ENCODE measurements at regions not wholly inside any gene's neighbourhood (a gene's known extent, or its start where the extent isn't known, plus 50 kb on each side); places are given as distances from the start of the nearest gene placed in this dataset.

- no peak for DNase-seq (ENCODE audit: low spot score)
These were observed 122.3 kb upstream of the NR4A3 start for GRCh38 chr9:99699396-99699795.

DNA sequence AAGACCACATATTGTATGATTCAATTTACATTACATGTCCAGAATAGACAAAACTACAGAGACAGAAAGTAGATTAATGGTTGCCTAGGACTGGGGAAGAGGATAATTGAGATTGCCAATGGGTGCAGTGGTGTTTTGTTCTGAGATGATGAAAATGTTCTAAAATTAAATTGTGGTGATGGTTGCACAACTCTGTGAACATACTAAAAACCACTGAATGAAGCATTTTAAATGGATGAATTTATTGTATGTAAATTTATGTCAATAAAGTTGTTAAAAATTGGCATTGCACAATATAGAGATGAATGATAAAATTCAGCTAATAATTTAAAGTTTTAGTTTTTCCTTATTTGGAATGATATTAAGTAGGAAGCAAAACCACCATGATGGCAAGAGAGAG is 109.5 kb upstream of the NR4A3 start:
- DNase-seq (ENCODE audit: low spot score): no peak

- no peak for DNase-seq (ENCODE audit: low spot score)
These were observed 107.8 kb upstream of the NR4A3 start for GRCh38 chr9:99713838-99714306.

DNA sequence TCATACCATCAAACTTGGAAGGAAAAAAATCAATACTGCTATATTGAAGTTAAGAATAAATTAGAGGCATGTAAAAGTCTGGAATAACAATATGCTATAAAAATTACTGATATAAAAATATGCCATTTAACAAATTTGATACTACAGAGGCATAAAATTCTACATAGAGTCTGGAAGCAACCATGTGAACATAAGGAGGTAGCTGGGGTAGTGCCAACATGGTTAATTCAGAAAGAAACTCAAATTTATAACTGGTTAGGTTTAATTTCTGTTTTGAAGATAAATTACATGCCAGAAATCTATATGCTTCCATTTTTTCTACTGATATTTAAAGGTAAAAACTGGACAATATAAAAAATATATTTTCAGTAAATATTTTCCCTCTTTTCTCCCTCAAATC is 103.1 kb upstream of the NR4A3 start:
- no peak for DNase-seq (ENCODE audit: low spot score)

DNA sequence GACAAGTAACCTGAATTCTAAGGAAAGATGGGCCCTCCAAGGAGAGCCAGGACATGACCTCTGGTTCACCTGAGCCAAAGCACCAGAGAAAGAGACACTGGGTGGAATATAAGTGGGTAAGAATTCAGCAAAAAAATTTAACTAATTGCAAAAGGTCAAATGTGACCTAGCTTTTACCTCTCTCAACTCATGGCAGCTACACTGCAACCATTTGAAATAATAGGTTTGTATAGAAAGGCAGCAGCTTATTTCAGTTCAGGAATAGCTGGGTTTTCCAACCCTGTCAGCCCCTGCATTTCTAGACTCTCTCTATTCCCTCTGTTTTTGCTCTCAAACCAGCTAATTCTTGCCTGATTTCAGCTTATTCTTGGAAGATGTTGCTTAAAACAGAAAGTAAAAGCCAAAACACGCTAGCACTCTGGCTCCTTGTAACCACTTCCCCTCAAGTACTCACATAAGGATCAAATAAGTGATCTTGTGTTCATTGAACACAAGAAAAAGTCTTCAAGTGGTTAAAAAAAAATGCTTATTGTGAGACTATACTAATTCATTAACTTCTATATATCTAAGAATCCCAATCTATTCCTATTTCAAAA is 101.1 kb upstream of the NR4A3 start:
- DNase-seq (ENCODE audit: low spot score): peak; percentile 41

GRCh38 chr9:99721898-99722297 is 99.8 kb upstream of the NR4A3 start:
- DNase-seq (ENCODE audit: low spot score): no peak

- no peak for DNase-seq (ENCODE audit: low spot score)
These were observed 98.8 kb upstream of the NR4A3 start for GRCh38 chr9:99722877-99723276.

DNA sequence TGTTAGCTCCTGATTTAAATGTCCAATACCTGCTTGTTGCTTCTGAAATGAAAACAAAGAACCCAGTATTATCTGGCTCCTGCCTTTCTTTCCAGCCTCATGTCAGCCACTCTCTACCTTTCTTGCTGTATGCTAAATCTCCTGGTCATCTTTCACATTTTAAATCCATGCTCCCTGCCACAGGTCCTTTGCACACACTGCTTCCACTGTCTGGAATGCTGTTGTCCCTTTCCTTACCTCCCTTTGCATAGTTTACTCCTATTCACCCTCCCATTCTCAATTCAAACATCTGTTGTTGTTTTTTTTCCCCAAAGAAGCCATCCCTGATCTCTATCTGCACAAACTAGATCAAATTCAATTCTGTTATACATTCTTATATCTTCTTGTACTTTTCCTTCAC is 97.0 kb upstream of the NR4A3 start:
- DNase-seq (ENCODE audit: low spot score): no peak

DNA sequence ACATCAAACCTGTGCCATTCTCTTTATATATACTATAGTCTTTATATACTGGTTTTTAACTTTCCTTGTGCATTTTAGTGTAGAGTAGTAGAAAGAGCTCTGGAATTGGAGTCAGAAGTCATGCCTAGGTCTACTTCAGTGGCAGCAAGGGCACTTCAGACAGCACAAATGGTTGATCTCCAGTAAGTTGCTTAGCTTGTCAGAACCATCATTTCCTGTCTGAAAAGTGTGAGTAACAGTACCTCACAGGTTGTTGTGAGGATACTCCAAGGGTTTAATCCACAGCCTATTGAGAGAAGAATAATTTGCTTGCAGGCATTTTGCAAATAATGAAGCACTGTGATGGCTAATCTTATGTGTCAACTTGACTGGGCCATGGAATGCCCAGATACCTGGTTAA is 95.8 kb upstream of the NR4A3 start:
- no peak for DNase-seq (ENCODE audit: low spot score)

DNA sequence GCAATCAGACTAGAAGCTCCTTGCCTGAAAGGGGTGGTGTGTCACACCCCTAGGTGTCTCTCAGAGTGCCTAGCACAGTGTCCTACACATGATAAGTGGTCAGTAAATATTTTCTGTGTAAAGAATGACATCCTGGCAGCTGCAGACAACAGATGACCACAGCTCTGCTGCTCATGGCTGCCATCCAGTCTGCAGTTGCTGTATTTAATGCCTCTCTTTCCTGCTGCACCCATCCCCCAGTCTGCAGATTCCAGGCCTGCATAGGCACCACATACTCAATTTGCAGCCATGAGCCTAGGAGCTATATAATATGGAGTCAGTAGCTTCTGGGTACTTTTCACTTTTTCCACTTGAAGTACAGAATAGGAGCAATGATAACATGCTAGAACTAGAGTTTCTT is 94.9 kb upstream of the NR4A3 start:
- no peak for DNase-seq (ENCODE audit: low spot score)

DNA sequence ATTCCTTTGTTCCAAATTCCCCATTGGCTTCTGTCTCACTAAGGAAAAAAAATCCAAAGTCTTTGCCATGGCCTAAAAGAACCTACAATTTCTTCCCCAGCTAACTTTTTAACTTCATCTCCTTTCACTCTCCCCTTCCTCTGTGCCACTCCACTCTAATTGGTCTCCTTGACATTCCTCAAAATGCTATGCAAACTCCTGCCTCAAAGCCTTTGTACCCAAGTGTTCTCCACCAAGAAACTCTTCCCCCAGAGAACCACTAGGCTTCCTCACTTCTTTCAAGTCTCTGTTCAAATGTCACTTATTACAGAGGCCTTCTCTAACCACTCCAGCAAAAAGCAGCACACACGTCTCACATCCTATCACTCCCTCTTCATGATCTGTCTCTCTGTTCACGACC is 91.6 kb upstream of the NR4A3 start:
- no peak for DNase-seq (ENCODE audit: low spot score)

DNA sequence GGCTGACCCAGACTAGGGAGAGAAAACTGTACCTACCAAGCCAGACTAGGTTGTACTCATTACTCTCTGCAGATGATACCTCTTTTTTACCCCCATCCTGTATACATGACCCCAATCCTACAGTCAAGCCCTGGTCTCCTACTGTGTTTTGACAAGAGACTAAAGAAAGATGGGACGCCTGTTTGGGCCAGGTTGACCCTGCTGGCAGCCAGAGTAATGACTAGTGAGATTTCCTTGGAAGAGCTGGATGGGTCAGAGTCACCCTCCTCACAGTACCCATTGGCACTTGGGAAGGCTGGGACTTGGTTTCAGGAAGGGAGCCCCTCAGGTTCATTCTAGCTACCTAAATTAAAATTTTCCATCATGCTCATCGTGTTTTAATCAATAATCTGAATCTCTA is 89.7 kb upstream of the NR4A3 start:
- DNase-seq (ENCODE audit: low spot score): no peak

- DNase-seq (ENCODE audit: low spot score): no peak
These were observed 89.0 kb upstream of the NR4A3 start for GRCh38 chr9:99732715-99733114.

DNA sequence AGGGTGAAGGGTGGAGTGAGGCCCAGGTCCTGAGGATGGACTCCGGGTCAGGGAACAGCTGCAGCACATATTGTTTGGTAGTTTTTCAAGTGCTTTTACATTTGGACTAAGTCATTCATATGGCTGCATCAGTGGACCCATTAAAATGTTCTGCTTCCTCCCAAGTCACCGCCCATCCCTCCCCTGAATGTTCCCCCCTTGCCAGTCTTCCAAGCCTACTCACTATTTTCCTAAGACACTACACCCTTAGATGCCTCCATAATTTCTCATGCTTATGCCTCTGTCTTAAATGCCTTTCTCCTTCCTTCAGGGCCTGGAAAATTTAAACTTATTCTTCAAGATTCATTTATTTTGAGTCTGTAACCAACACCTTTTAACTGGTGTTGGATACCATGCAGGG is 86.6 kb upstream of the NR4A3 start:
- no peak for DNase-seq (ENCODE audit: low spot score)

- no peak for DNase-seq (ENCODE audit: low spot score)
These were observed 85.4 kb upstream of the NR4A3 start for GRCh38 chr9:99736291-99736690.

DNA sequence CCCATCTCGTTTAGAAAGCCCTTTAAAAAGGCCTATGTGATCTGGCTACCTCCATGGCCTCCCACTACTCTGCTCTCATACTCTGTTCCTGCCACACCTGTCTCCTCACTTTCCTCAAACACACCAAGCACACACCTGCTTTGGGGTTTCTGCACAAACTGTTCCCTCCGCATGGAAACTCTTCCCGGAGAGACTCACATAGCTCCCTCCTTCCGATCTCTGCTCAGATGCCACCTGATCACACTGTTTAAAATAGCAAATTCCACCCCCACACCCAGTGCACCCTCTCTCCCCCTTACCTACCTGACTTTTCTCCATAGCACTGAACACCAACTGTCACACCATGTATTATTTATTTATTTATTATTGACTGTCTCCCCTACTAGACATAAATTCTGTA is 84.0 kb upstream of the NR4A3 start:
- DNase-seq (ENCODE audit: low spot score): no peak

DNA sequence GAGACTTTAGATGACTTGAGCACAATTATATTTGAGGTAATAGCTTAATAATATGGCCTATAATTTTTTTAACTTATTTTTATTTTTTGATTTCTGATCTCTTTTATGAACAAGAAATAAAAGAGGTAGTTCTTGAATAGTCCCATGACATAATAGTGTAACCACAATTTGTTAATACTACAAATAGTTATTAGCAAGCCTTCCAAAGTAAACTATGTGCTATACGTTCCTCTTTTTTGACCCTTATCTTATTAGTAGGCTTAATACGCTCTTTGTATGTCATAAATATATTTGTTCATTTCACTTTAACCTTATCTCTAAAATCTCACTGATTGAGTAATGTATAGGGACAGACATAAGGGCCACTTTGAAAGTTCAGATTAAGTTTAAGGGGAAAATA is 78.7 kb upstream of the NR4A3 start:
- DNase-seq (ENCODE audit: low spot score): no peak

DNA sequence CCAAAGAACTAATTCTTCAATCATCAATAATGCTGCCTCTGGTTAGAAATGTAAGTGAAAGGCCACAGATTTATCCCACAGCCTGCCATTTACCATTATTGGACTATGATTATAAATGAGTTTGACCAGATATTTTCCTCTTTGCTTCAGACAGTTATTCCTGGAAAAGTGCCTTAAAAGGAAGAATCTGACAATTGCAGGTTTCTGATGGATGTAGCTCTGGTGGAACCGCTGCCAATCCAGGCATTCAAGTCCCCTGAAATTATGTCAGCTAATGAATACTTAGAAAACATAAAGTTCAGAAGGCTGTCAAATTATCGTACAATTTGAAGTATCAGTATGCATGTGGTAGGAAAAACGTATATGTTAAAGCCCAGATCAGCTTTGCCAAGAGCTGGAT is 78.2 kb upstream of the NR4A3 start:
- DNase-seq (ENCODE audit: low spot score): no peak

GRCh38 chr9:99744132-99744531 is 77.6 kb upstream of the NR4A3 start:
- no peak for DNase-seq (ENCODE audit: low spot score)

DNA sequence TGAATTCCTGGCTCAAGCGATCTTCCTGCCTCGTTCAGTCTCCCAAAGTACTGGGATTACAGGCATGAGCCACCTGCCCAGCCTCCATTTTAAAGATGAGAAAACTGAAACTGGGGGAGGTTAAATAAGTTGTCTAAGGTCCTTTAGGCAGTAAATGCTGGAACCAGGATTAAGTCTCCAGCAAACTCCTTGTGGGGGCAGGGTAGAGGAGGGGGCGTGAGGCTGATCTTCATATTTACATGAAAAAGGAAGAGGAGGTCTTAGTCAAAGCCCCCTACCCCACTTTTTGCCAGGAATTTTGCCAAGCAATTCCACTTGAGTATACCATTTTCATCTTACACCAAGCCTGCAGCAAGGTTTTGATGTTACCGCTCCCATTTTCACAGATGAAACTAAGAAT is 76.6 kb upstream of the NR4A3 start:
- no peak for DNase-seq (ENCODE audit: low spot score)

GRCh38 chr9:99746406-99746805 is 75.3 kb upstream of the NR4A3 start:
- DNase-seq (ENCODE audit: low spot score): no peak

- DNase-seq (ENCODE audit: low spot score): no peak
These were observed 73.4 kb upstream of the NR4A3 start for GRCh38 chr9:99748266-99748665.

- DNase-seq (ENCODE audit: low spot score): no peak
These were observed 73.0 kb upstream of the NR4A3 start for GRCh38 chr9:99748676-99749075.

DNA sequence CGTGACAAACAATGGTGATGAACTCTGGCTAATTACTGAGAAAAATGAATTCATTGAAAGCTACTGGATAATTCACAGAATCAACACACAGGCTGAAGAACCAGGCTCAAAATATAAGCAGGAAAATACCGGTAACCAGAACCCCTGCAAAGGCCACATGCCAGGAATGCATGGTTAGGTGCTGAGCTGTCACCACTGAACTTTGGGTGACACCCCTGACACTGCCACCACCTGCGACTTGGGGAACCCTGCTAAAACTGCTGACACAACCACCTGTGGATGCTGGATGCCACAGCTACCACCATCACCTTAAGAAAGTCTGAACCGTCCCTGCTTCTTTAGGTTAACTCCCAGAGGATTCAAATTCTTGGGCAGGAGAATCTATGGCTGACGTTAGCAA is 72.0 kb upstream of the NR4A3 start:
- DNase-seq (ENCODE audit: low spot score): no peak

GRCh38 chr9:99750526-99750925 is 71.2 kb upstream of the NR4A3 start:
- DNase-seq (ENCODE audit: low spot score): no peak

Measured in activated CD4-positive, alpha-beta T cell treated with anti-CD3 and anti-CD28 coated beads, Interleukin-2, Interleukin-4, amounts not matched to agents 100 ng/mL and 50 ng/mL, durations not matched to agents 16 hours and 8 hours (primary cell).